Lung (tissue), 11 donors: ENCODE measurements at regions not wholly inside any gene's neighbourhood (a gene's known extent, or its start where the extent isn't known, plus 50 kb on each side); places are given as distances from the start of the nearest gene placed in this dataset.

ENCODE experiments used
- ATAC-seq: fragments of 200-7000 bp; cut with Tn5 transposase; one replicate; pipeline ENCODE4 v1.9.1; 2020; ENCODE audit warnings: moderate number of reproducible peaks; ENCODE audit not compliant: insufficient read depth, low FRiP score
- DNase-seq, 3 donors: peaks; one replicate each; pipeline ENCODE4 v3.0.0-alpha.2; 2013 to 2017
- H3K27ac ChIP-seq, 2 donors: one replicate each; pipeline ENCODE4 v1.5.1; 2013; ENCODE audit warnings: mild to moderate bottlenecking in 2 of 2, moderate library complexity in 2 of 2, control low read depth in 1 of 2, inconsistent platforms in 1 of 2, low read depth in 1 of 2, low read length in 1 of 2
- H3K27me3 ChIP-seq, 3 donors: one replicate each; pipeline ENCODE4 v1.5.1; 2013; ENCODE audit warnings: low read length in 2 of 3; ENCODE audit not compliant: control insufficient read depth in 3 of 3, insufficient read depth in 3 of 3
- H3K36me3 ChIP-seq, 4 donors: one replicate each; pipeline ENCODE4 v1.5.1; 2013; ENCODE audit warnings: low read length in 4 of 4, mild to moderate bottlenecking in 1 of 4, moderate library complexity in 1 of 4; ENCODE audit not compliant: control insufficient read depth in 4 of 4, insufficient read depth in 4 of 4
- H3K4me1 ChIP-seq, 5 donors: one replicate each; pipeline ENCODE4 v1.5.1; 2013; ENCODE audit warnings: low read length in 5 of 5, mild to moderate bottlenecking in 2 of 5, moderate library complexity in 1 of 5; ENCODE audit not compliant: control insufficient read depth in 5 of 5, insufficient read depth in 5 of 5
- H3K4me3 ChIP-seq: one replicate; pipeline ENCODE4 v1.5.1; 2013; ENCODE audit warnings: mild to moderate bottlenecking, control low read depth, moderate library complexity
- H3K9ac ChIP-seq, 2 donors: one replicate each; pipeline ENCODE4 v1.5.1; 2013; ENCODE audit warnings: low read length in 2 of 2, control low read depth in 1 of 2; ENCODE audit not compliant: insufficient read depth in 1 of 2
- H3K9me3 ChIP-seq, 4 donors: one replicate each; pipeline ENCODE4 v1.5.1; 2013; ENCODE audit warnings: low read length in 3 of 4, mild to moderate bottlenecking in 1 of 4, moderate library complexity in 1 of 4; ENCODE audit not compliant: control insufficient read depth in 4 of 4, insufficient read depth in 3 of 4
- WGBS, 2 donors: extraction: QIAGEN DNeasy Blood & Tissue Kit; methylation state at CpG; one replicate each; pipeline ENCODE4 v1.1.7; 2013; 5-methylcytosine and 5-hydroxymethylcytosine counted together
- TF ChIP-seq, protein P1 (sequence below): IDR thresholded peaks from 2 replicates; pipeline ENCODE4 v1.5.1; 2012; ENCODE audit warnings: mild to moderate bottlenecking; ENCODE audit errors: control extremely low read depth, extremely low read depth
- donor health status: control.
- donor health status: control.
- donor health status: Bipolar disorder and iron deficiency.
- donor health status: healthy.
- donor health status: DM: yes; HTN: yes; CAD: no.

DNA sequence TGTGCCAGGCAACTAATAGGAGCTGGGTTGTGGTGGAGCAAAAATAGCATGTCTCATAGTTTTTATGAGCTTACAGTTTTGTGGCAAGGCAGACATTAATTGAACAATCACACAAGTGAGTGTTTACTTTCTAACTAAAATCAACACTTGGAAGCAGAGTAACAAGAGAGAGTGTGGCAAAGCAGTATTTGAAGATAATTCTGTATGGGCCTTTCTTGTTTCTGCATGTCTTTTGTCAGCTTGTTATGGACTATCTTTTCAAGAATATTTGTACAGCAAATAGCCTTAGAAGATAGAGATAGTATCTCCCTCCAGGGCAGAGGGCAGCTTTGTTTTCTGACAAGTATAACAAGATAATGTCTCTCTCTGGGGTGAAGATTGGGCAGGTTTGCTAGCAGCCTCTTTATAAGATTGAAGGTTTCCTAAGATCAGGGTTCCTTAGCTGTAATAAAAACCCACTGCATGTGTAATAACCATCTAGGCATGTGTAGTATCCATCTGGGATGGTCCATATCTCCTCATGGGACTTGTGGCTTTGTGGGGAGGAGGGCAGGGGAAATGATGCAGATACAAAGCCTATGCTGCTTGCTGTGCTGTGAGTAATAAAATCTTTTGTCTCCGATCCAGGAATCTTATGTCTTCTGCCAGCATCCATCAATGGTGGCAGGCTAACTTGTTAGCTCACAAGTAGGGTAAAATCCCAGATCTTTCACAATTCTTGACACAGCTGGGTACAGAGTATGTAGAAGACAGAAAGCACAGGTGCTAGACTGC, 479.9 kb downstream of the KDM4C start:
- H3K4me3 ChIP-seq: no peak overlapping the region
- TF ChIP-seq, protein P1, sequence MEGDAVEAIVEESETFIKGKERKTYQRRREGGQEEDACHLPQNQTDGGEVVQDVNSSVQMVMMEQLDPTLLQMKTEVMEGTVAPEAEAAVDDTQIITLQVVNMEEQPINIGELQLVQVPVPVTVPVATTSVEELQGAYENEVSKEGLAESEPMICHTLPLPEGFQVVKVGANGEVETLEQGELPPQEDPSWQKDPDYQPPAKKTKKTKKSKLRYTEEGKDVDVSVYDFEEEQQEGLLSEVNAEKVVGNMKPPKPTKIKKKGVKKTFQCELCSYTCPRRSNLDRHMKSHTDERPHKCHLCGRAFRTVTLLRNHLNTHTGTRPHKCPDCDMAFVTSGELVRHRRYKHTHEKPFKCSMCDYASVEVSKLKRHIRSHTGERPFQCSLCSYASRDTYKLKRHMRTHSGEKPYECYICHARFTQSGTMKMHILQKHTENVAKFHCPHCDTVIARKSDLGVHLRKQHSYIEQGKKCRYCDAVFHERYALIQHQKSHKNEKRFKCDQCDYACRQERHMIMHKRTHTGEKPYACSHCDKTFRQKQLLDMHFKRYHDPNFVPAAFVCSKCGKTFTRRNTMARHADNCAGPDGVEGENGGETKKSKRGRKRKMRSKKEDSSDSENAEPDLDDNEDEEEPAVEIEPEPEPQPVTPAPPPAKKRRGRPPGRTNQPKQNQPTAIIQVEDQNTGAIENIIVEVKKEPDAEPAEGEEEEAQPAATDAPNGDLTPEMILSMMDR: no peak
- WGBS, 2 donors: 65 to 75% methylated on average over 1 of the region's 1 CpG
- H3K9me3 ChIP-seq: no peaks in the 10 kb centered on the region
- peaks cover 0 to 11% (median 2%) of the 10 kb centered on the region in 3 donors for H3K27me3 ChIP-seq
- H3K9ac ChIP-seq: no peak overlapping the region
- H3K27ac ChIP-seq: no peak overlapping the region
- no peaks in the 10 kb centered on the region for H3K4me1 ChIP-seq
- H3K36me3 ChIP-seq: no peaks in the 10 kb centered on the region
- peak in 1 of 3 donors; percentile 10 for DNase-seq
- no peak for ATAC-seq

DNA sequence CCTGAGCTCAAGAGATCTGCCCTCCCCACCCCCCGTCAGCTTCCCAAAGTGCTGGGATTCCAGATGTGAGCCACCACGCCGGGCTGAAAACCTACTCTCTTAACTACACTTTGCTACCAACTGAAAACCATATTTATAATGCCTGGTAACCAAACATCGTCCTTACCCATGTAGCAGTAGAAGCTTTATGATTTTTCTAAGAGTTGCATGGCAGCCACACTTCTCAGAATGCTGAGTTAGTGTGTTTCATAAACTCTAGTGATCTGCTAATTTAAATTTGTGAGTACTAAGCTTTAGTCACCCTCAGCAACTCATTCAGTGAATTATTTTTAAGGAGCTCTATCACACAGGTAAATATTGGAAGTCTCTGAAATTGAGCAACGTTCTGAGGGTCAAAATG, 478.4 kb downstream of the KDM4C start:
- WGBS, 2 donors: 68 to 76% methylated on average over 5 of the region's 5 CpGs
- DNase-seq (no peak), ATAC-seq (no peak)
- no peak overlapping the region for H3K9ac ChIP-seq
- no peak overlapping the region for H3K4me3 ChIP-seq
- H3K36me3 ChIP-seq: no peaks in the 10 kb centered on the region
- H3K27ac ChIP-seq: no peak overlapping the region
- peaks cover 0 to 19% (median 2%) of the 10 kb centered on the region in 3 donors for H3K27me3 ChIP-seq
- no peaks in the 10 kb centered on the region for H3K9me3 ChIP-seq
- TF ChIP-seq, protein P1: no peak
- H3K4me1 ChIP-seq: no peaks in the 10 kb centered on the region

DNA sequence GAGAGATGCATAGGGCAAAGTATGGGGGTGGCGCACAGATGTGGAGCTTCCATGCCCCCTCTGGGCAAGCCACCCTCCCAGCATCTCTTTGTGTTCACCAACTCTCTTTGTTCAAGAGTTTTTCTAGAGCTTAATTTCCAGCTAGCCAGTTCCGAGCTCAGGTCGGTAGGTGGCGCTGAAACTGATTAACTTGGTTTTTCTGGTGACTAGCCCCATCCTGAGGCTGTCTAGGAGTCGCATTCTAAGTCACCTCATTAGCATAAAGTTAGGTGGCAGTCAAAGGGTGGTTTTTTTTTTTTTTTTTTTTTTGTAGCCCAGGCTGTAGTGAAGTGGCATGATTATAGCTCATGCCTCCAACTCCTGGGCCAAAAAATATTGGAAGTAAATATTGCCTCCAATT, 476.4 kb downstream of the KDM4C start:
- Histone ChIP-seq H3K4me1 (no peaks in the 10 kb centered on the region), H3K9ac (no peak overlapping the region), H3K36me3 (no peaks in the 10 kb centered on the region), H3K27me3 (peaks cover 0 to 34% (median 4%) of the 10 kb centered on the region in 3 donors), H3K27ac (no peak overlapping the region), H3K4me3 (no peak overlapping the region), H3K9me3 (no peaks in the 10 kb centered on the region)
- TF ChIP-seq, protein P1: no peak
- DNase-seq (peak in 2 of 3 donors; percentile 14 to 20), ATAC-seq (no peak)
- WGBS, 2 donors: 63 to 69% methylated on average over 5 of the region's 5 CpGs

DNA sequence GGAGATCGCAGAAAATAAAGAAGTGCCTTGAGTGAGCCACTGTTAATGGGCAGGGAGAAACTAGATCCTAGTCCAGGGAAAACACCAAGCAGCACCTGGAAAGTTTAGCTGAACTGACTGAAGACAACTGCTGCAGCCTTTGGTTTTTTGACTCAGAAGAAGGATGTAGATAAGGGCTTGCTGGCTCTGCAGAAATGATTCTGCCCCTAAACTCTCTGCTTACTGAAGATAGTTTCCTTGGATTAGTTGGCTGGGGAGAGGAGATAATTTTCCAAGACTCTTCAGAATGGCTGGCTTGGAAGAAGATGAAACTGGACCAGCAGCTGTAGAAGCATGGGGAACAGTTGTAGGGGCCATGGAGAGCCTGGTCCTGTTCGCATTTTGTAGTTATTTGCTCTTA, 471.8 kb downstream of the KDM4C start:
- ATAC-seq (no peak), DNase-seq (no peak)
- no peaks in the 10 kb centered on the region for H3K4me1 ChIP-seq
- no peaks in the 10 kb centered on the region for H3K36me3 ChIP-seq
- H3K9ac ChIP-seq: no peak overlapping the region
- H3K9me3 ChIP-seq: peaks cover 0 to 1% (median 0%) of the 10 kb centered on the region in 4 donors
- peaks cover 0 to 60% (median 2%) of the 10 kb centered on the region in 3 donors for H3K27me3 ChIP-seq
- H3K4me3 ChIP-seq: no peak overlapping the region
- WGBS, 2 donors: 84 to 91% methylated on average over 2 of the region's 2 CpGs
- TF ChIP-seq, protein P1: no peak
- no peak overlapping the region for H3K27ac ChIP-seq
